HEK293 (cell line): ENCODE measurements at regions not wholly inside any gene's neighbourhood (a gene's known extent, or its start where the extent isn't known, plus 50 kb on each side); places are given as distances from the start of the nearest gene placed in this dataset.
"Not testable (repeated sequence)": the region's sequence is repeated elsewhere in the genome, so short reads cannot be mapped to it uniquely, and the experiment has no call there.

Experiments
- CTCF ChIA-PET: fragments of 350-600 bp; formaldehyde crosslinking; extraction: SDS; loops from one replicate; lab custom pipeline; 2021; ENCODE audit warnings: antibody characterized with exemption; lab: Yijun Ruan, JAX
- POLR2A ChIA-PET: fragments of 300-600 bp; formaldehyde crosslinking; extraction: SDS; loops from one replicate; lab custom pipeline; 2020; ENCODE audit warnings: antibody characterized with exemption, inconsistent platforms; lab: Yijun Ruan, JAX
- H3K27ac ChIP-seq: fragments of 200-500 bp; sonication (Bioruptor generic); 2 replicates; pipeline ENCODE4 v1.5.1; 2014; ENCODE audit warnings: low read depth, low read length, control low read depth, inconsistent platforms; ENCODE audit errors: extremely low read depth
- H3K36me3 ChIP-seq, 2 experiments: fragments of 200-500 bp in 1 of 2; sonication (Bioruptor generic) in 1 of 2; 1 replicate in 1 of 2; 2 replicates in 1 of 2; pipeline ENCODE4 v1.5.1; 2014 to 2017; ENCODE audit warnings: inconsistent platforms in 2 of 2, low read length in 2 of 2; ENCODE audit not compliant: control insufficient read depth in 2 of 2, insufficient read depth in 1 of 2
- H3K4me1 ChIP-seq: fragments of 200-500 bp; sonication (Bioruptor generic); 2 replicates; pipeline ENCODE4 v1.5.1; 2014; ENCODE audit warnings: mild to moderate bottlenecking, low read length, inconsistent platforms; ENCODE audit not compliant: control insufficient read depth, insufficient read depth
- H3K4me3 ChIP-seq: 2 replicates; pipeline ENCODE4 v1.5.1; 2011; ENCODE audit warnings: low read depth, mild to moderate bottlenecking, control low read depth, low read length, moderate library complexity
- H3K9me3 ChIP-seq: fragments of 200-500 bp; sonication (Bioruptor generic); 2 replicates; pipeline ENCODE4 v1.5.1; 2014; ENCODE audit warnings: low read depth, low read length, inconsistent platforms; ENCODE audit not compliant: control insufficient read depth, insufficient read depth
- HIC1 ChIP-seq: fragments of 450-650 bp; formaldehyde crosslinking; IDR thresholded peaks from 2 replicates; pipeline ENCODE4 v1.5.1; 2016; ENCODE audit warnings: missing biosample characterization, missing genetic modification characterization
- HOXC10 ChIP-seq: sonication (generic); formaldehyde crosslinking; IDR thresholded peaks from 2 replicates; pipeline ENCODE4 v1.8.1; 2023; ENCODE audit warnings: mild to moderate bottlenecking, missing genetic modification reagents
- REST ChIP-seq: fragments of 450-650 bp; formaldehyde crosslinking; IDR thresholded peaks from 2 replicates; pipeline ENCODE4 v1.5.1; 2016; ENCODE audit warnings: missing biosample characterization, missing genetic modification characterization
- SALL2 ChIP-seq: fragments of 450-650 bp; formaldehyde crosslinking; IDR thresholded peaks from 2 replicates; pipeline ENCODE4 v1.5.0; 2017; ENCODE audit warnings: missing biosample characterization, mild to moderate bottlenecking, missing genetic modification characterization, borderline replicate concordance
- SP3 ChIP-seq: fragments of 450-650 bp; formaldehyde crosslinking; IDR thresholded peaks from 2 replicates; pipeline ENCODE4 v1.5.1; 2016; ENCODE audit warnings: missing biosample characterization, missing genetic modification characterization
- ZBTB17 ChIP-seq: fragments of 450-650 bp; formaldehyde crosslinking; IDR thresholded peaks from 2 replicates; pipeline ENCODE4 v1.5.1; 2016; ENCODE audit warnings: missing biosample characterization, missing genetic modification characterization
- ZNF10 ChIP-seq: fragments of 450-650 bp; formaldehyde crosslinking; IDR thresholded peaks from 2 replicates; pipeline ENCODE4 v1.5.1; 2017; ENCODE audit warnings: missing biosample characterization, missing genetic modification characterization
- ZNF138 ChIP-seq: fragments of 450-650 bp; formaldehyde crosslinking; IDR thresholded peaks from 2 replicates; pipeline ENCODE4 v1.5.1; 2016; ENCODE audit warnings: missing biosample characterization, missing genetic modification characterization, borderline replicate concordance
- ZNF354C ChIP-seq: fragments of 450-650 bp; formaldehyde crosslinking; IDR thresholded peaks from 2 replicates; pipeline ENCODE4 v1.5.1; 2016; ENCODE audit warnings: missing biosample characterization, missing genetic modification characterization, low read depth, borderline replicate concordance
- ZNF394 ChIP-seq: fragments of 450-650 bp; formaldehyde crosslinking; IDR thresholded peaks from 2 replicates; pipeline ENCODE4 v1.5.1; 2016; ENCODE audit warnings: missing biosample characterization, missing genetic modification characterization, mild to moderate bottlenecking, moderate library complexity, borderline replicate concordance
- ZNF416 ChIP-seq: fragments of 450-650 bp; formaldehyde crosslinking; IDR thresholded peaks from 2 replicates; pipeline ENCODE4 v1.5.1; 2016; ENCODE audit warnings: missing biosample characterization, missing genetic modification characterization
- ZNF530 ChIP-seq: fragments of 450-650 bp; formaldehyde crosslinking; IDR thresholded peaks from 2 replicates; pipeline ENCODE4 v1.5.1; 2016; ENCODE audit warnings: low read depth, missing biosample characterization, missing genetic modification characterization
- ZNF558 ChIP-seq: fragments of 450-650 bp; formaldehyde crosslinking; IDR thresholded peaks from 2 replicates; pipeline ENCODE4 v1.5.1; 2016; ENCODE audit warnings: missing biosample characterization, missing genetic modification characterization
- ZNF677 ChIP-seq: fragments of 450-650 bp; IDR thresholded peaks from 2 replicates; pipeline ENCODE4 v1.5.0; 2018; ENCODE audit warnings: missing biosample characterization, mild to moderate bottlenecking, missing genetic modification characterization, moderate library complexity
- ZSCAN23 ChIP-seq: fragments of 450-650 bp; formaldehyde crosslinking; IDR thresholded peaks from 2 replicates; pipeline ENCODE4 v1.5.1; 2016; ENCODE audit warnings: missing biosample characterization, missing genetic modification characterization

GRCh38 chr9:94490465-94490864 lies 64.4 kb upstream of the PCAT7 start:
- CTCF ChIA-PET, result no interaction called here
- Histone ChIP-seq H3K4me1 (no peaks in the 10 kb centered on the region), H3K4me3 (no peak overlapping the region), H3K27ac (no peak overlapping the region), H3K9me3 (no peaks in the 10 kb centered on the region), H3K36me3 (no peaks in the 10 kb centered on the region)
- POLR2A ChIA-PET, result no interaction called here
- TF ChIP-seq SALL2 (tag by site-specific recombination) (no peak), ZSCAN23 (no peak), REST (tag by site-specific recombination) (peak; percentile 90), ZBTB17 (tag by site-specific recombination) (0 out of 2 replicates have a peak, but pooled peaks have one; percentile 14)

GRCh38 chr9:94492125-94492524 lies 62.8 kb upstream of the PCAT7 start:
- H3K36me3 ChIP-seq, H3K4me1 ChIP-seq, H3K27ac ChIP-seq, H3K9me3 ChIP-seq, H3K4me3 ChIP-seq, POLR2A ChIA-PET: not testable (repeated sequence)
- CTCF ChIA-PET, result interaction anchor here (0.6 to 0.7 kb wide), 2 partner anchors 138 to 264 kb away, joined by 3 to 4 read pairs; no protein-coding TSS in a partner anchor

- no peaks in the 10 kb centered on the region for H3K4me1 ChIP-seq
- ChIA-PET POLR2A (no interaction called here), CTCF (interaction anchor here (0.7 to 1.0 kb wide), 2 partner anchors 83 to 1255 kb away, joined by 3 to 8 read pairs; no protein-coding TSS in a partner anchor)
- H3K27ac ChIP-seq, result no peak overlapping the region
- no peak for TF ChIP-seq ZNF416 (tag by site-specific recombination)
- no peaks in the 10 kb centered on the region for H3K36me3 ChIP-seq
- no peaks in the 10 kb centered on the region for H3K9me3 ChIP-seq
- H3K4me3 ChIP-seq, result no peak overlapping the region
Measured at GRCh38 chr9:94498801-94499453, 56.0 kb upstream of the PCAT7 start.

- Histone ChIP-seq H3K4me1 (no peaks in the 10 kb centered on the region), H3K9me3 (no peaks in the 10 kb centered on the region), H3K36me3 (no peaks in the 10 kb centered on the region), H3K4me3 (no peak overlapping the region)
- ChIA-PET CTCF (no interaction called here), POLR2A (no interaction called here)
- TF ChIP-seq ZNF677 (tag by site-specific recombination) (no peak), ZNF530 (tag by site-specific recombination) (no peak), ZNF138 (tag by site-specific recombination) (no peak), ZNF10 (tag by site-specific recombination) (no peak), ZNF354C (no peak), HIC1 (tag by site-specific recombination) (no peak), ZNF394 (tag by site-specific recombination) (no peak), SP3 (tag by site-specific recombination) (no peak), HOXC10 (CRISPR knock-in tag) (no peak), ZNF558 (no peak)
- TF ChIP-seq, all 188 proteins: peak for 0
- no peak overlapping the region for H3K27ac ChIP-seq
Measured at GRCh38 chr9:94504358-94504757, 50.5 kb upstream of the PCAT7 start.
